ENCODE measurements at regions not wholly inside any gene's neighbourhood (a gene's known extent, or its start where the extent isn't known, plus 50 kb on each side); places are given as distances from the start of the nearest gene placed in this dataset.
A peak's percentile ranks its signal among the peaks of the same experiment; 100 is the strongest.

GRCh38 chr4:100948911-100949310, 398.4 kb downstream of the PPP3CA start:
- DNase-seq: no peak
- ATAC-seq: no peak
- Histone ChIP-seq H3K4me1 (no peaks in the 10 kb centered on the region), H3K36me3 (no peaks in the 10 kb centered on the region), H3K9me3 (no peaks in the 10 kb centered on the region), H3K4me3 (no peak overlapping the region), H3K27ac (no peak overlapping the region), H3K27me3 (no peaks in the 10 kb centered on the region)
- intact Hi-C loops (cut with DNase I): no loop called here
- TF ChIP-seq CTCF (IDR thresholded peaks at IDR 0.05): no peak

GRCh38 chr4:100945789-100946188, 401.5 kb downstream of the PPP3CA start:
- no peak for ATAC-seq
- no peak for TF ChIP-seq CTCF (IDR thresholded peaks at IDR 0.05)

GRCh38 chr4:100938698-100939097, 408.6 kb downstream of the PPP3CA start:
- Histone ChIP-seq H3K4me1 (no peaks in the 10 kb centered on the region), H3K27ac (no peak overlapping the region), H3K36me3 (no peaks in the 10 kb centered on the region), H3K4me3 (no peak overlapping the region), H3K27me3 (no peaks in the 10 kb centered on the region), H3K9me3 (peaks cover 0 to 14% of the 10 kb centered on the region in 2 donors)
- no peak for TF ChIP-seq CTCF (IDR thresholded peaks at IDR 0.05)
- ATAC-seq (no peak), DNase-seq (peak in 1 of 4 donors; percentile 35)
- intact Hi-C loops (cut with DNase I): no loop called here

More at GRCh38 chr4:100945789-100946188, 401.5 kb downstream of the PPP3CA start:
- DNase-seq: no peak
- Histone ChIP-seq H3K4me1 (no peaks in the 10 kb centered on the region), H3K27me3 (no peaks in the 10 kb centered on the region), H3K27ac (no peak overlapping the region), H3K36me3 (no peaks in the 10 kb centered on the region), H3K9me3 (peaks cover 0 to 10% of the 10 kb centered on the region in 2 donors), H3K4me3 (no peak overlapping the region)
- intact Hi-C loops (cut with DNase I): no loop called here

- H3K27me3 ChIP-seq: no peaks in the 10 kb centered on the region
- no peak overlapping the region for H3K4me3 ChIP-seq
- no peak for TF ChIP-seq CTCF (IDR thresholded peaks at IDR 0.05)
- ATAC-seq (no peak), DNase-seq (no peak)
- H3K9me3 ChIP-seq: peaks cover 0 to 4% of the 10 kb centered on the region in 2 donors
- no peak overlapping the region for H3K27ac ChIP-seq
- intact Hi-C loops (cut with DNase I): no loop called here
- H3K4me1 ChIP-seq: no peaks in the 10 kb centered on the region
- H3K36me3 ChIP-seq: no peaks in the 10 kb centered on the region
Observed at GRCh38 chr4:100936661-100937375, 410.5 kb downstream of the PPP3CA start.

GRCh38 chr4:100935090-100935489, 412.2 kb downstream of the PPP3CA start:
- intact Hi-C loops (cut with DNase I): no loop called here
- no peak for TF ChIP-seq CTCF (IDR thresholded peaks at IDR 0.05)
- H3K4me1 ChIP-seq: no peaks in the 10 kb centered on the region

More at GRCh38 chr4:100935090-100935489, 412.2 kb downstream of the PPP3CA start:
- Histone ChIP-seq H3K27ac (no peak overlapping the region), H3K27me3 (no peaks in the 10 kb centered on the region), H3K9me3 (peaks cover 0 to 4% of the 10 kb centered on the region in 2 donors), H3K36me3 (no peaks in the 10 kb centered on the region), H3K4me3 (no peak overlapping the region)
- no peak for ATAC-seq
- DNase-seq: no peak

All from left lung (tissue), 4 donors.